D721Med (cell line): ENCODE measurements at regions not wholly inside any gene's neighbourhood (a gene's known extent, or its start where the extent isn't known, plus 50 kb on each side); places are given as distances from the start of the nearest gene placed in this dataset.

ENCODE experiments used
- DNase-seq: peaks from one replicate; pipeline ENCODE4 v3.0.0; 2011; ENCODE audit warnings: low spot score; ENCODE audit not compliant: insufficient read length
- FAIRE-seq: peaks from 2 replicates; lab custom pipeline; 2011; peaks lifted over from hg19 to GRCh38; lab: Jason Lieb, UNC
- TF ChIP-seq, protein P1 (sequence below): IDR thresholded peaks from 2 replicates; pipeline ENCODE4 v1.5.1; 2012; ENCODE audit warnings: mild to moderate bottlenecking, control low read depth; ENCODE audit not compliant: insufficient read depth; ENCODE audit errors: missing control alignments

DNA sequence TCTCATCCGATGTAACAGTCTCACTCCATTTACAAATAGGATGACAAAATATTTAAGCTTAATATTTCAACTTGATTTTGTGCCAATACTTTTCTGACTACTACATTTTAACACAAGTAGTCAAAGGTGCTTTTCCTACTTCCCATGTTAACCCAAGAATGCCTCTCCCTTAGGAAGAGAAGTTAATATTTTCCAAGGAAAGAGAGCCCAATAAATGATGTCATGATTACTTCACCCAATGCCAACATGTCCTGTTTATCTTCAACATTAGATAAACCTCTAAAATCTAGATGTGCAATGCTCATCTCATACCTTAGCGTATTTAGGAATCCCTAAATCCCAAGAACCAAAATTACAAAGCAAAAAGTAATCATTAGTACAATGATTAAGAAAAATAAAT lies 156.7 kb upstream of the TENT5A start:
- FAIRE-seq (no peak), DNase-seq (no peak)
- TF ChIP-seq, protein P1, sequence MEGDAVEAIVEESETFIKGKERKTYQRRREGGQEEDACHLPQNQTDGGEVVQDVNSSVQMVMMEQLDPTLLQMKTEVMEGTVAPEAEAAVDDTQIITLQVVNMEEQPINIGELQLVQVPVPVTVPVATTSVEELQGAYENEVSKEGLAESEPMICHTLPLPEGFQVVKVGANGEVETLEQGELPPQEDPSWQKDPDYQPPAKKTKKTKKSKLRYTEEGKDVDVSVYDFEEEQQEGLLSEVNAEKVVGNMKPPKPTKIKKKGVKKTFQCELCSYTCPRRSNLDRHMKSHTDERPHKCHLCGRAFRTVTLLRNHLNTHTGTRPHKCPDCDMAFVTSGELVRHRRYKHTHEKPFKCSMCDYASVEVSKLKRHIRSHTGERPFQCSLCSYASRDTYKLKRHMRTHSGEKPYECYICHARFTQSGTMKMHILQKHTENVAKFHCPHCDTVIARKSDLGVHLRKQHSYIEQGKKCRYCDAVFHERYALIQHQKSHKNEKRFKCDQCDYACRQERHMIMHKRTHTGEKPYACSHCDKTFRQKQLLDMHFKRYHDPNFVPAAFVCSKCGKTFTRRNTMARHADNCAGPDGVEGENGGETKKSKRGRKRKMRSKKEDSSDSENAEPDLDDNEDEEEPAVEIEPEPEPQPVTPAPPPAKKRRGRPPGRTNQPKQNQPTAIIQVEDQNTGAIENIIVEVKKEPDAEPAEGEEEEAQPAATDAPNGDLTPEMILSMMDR = no peak

- DNase-seq (no peak), FAIRE-seq (no peak)
- TF ChIP-seq, protein P1 = no peak
Observed at GRCh38 chr6:81906709-81907204, 154.3 kb upstream of the TENT5A start.

- DNase-seq (no peak), FAIRE-seq (no peak)
- TF ChIP-seq, protein P1 = no peak
Observed at GRCh38 chr6:81906041-81906440, 153.6 kb upstream of the TENT5A start.

DNA sequence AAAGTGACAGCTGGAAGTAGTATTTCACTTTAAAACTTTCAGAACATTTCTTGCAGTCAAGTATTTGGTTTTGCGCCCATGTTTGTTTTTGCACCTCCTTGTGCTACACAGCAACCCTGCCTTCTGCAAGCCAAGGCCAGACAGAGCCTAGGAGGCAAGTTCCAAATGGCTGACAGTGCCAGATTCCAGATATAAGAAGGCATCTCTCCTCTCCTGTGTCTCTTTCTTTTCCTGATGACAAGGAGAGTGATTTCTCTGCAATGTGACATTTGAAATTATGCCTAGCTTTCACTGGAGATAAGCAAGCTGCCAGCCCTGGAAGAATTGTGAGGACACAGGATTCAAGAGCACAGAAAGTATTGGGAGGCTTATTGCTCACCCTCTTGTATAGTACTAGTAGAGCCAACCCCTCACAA lies 149.1 kb upstream of the TENT5A start:
- FAIRE-seq (no peak), DNase-seq (no peak)
- TF ChIP-seq, protein P1 = no peak

GRCh38 chr6:81900616-81901015 lies 148.1 kb upstream of the TENT5A start:
- no peak for DNase-seq
- FAIRE-seq = no peak
- TF ChIP-seq, protein P1 = no peak

DNA sequence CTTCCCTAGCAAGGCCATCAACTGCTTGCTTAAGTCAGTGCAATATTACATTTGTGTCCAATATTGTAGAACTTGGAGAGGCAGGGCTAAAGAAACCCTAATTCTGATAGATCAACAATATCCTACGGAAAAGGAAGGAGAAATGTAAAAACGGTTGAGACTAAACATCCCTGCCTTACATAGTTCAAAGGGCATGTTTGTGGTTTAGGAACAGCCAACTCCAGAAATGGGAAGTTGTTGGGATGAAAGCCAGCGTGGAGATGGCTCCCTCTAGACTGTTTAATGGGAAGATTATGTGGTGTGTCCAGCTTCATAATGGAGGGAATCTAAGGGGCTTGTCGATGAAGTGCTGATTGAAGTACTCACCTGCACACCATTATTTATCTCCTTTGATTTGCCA lies 145.3 kb upstream of the TENT5A start:
- TF ChIP-seq, protein P1 = no peak
- DNase-seq (no peak), FAIRE-seq (no peak)

DNA sequence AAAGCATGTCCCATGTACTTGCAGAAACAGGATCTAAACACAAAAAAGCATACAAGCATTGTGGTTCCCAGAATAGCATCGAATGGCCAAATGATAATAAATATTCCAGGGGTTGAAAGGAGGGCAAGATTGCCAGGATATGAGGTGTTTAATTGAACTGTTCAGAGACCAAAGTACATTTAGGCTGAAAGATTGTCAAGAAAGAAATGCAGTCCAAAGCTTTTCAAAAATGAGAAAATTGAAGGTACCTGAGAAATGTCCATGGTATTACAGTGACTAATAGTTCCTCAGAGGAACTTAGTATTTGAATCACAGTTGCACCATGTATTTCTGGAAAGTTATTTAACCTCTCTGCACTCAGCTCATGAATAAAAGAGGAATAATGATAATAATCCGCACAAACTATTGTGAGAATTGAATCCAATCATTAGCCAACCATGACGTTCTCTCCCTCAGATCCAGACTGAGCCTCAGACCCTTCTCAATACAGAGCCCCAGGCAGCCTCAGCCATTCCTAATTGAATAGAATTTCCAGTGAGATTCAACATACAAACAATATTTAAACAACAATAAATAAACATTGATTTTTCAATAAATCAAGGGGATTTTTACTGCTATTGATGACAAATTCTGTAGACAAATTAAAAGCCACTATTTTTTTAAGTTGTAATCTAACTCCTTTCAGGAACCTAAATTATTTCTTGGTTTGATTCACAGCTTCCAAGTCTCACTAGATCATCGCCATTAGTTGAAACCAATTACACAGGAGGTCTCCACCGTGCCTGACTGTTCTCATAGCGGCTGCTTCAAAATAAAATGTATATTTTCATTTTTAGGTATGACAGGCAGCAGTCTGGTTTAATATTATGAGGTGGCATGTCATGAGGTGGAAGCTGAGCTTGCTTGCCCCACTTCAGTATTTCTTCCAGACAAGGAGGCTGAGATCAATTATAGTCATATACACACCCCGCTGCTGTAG lies 144.3 kb upstream of the TENT5A start:
- DNase-seq (no peak), FAIRE-seq (no peak)
- TF ChIP-seq, protein P1 = no peak
